GM23338 (cell line): ENCODE measurements at regions not wholly inside any gene's neighbourhood (a gene's known extent, or its start where the extent isn't known, plus 50 kb on each side); places are given as distances from the start of the nearest gene placed in this dataset.
A peak's percentile ranks its signal among the peaks of the same experiment; 100 is the strongest.

Experiments
- ATAC-seq: fragments of 200-7000 bp; cut with Tn5 transposase; 3 replicates; pipeline ENCODE4 v1.9.1; 2020
- DNase-seq: peaks from one replicate; pipeline ENCODE4 v3.0.0-alpha.2; 2015; ENCODE audit warnings: low spot score
- H2AFZ ChIP-seq: fragments of 200-600 bp; sonication (generic); 2 replicates; pipeline ENCODE4 v1.8.0; 2016; ENCODE audit warnings: antibody characterized with exemption, mild to moderate bottlenecking, moderate library complexity
- H3F3A ChIP-seq: fragments of 200-600 bp; sonication (generic); replicated peaks from 2 replicates; pipeline ENCODE4 v1.8.0; 2017; ENCODE audit warnings: antibody characterized with exemption, mixed run types, low read depth
- H3K27ac ChIP-seq: fragments of 200-600 bp; sonication (generic); 2 replicates; pipeline ENCODE4 v1.6.1; 2016; ENCODE audit warnings: low read depth
- H3K27me3 ChIP-seq: fragments of 200-600 bp; sonication (generic); 2 replicates; pipeline ENCODE4 v1.8.0; 2016; ENCODE audit warnings: mild to moderate bottlenecking, mixed run types, moderate library complexity; ENCODE audit not compliant: insufficient read depth
- H3K36me3 ChIP-seq: fragments of 200-600 bp; sonication (generic); 2 replicates; pipeline ENCODE4 v1.8.0; 2016; ENCODE audit warnings: mild to moderate bottlenecking; ENCODE audit not compliant: insufficient read depth
- H3K4me1 ChIP-seq: fragments of 200-600 bp; sonication (generic); 2 replicates; pipeline ENCODE4 v1.8.0; 2016; ENCODE audit warnings: mild to moderate bottlenecking, moderate library complexity; ENCODE audit not compliant: insufficient read depth
- H3K4me2 ChIP-seq: fragments of 200-600 bp; sonication (generic); 2 replicates; pipeline ENCODE4 v1.7.1; 2017; ENCODE audit warnings: mixed run types
- H3K4me3 ChIP-seq: fragments of 200-600 bp; sonication (generic); 2 replicates; pipeline ENCODE4 v1.6.1; 2016; ENCODE audit warnings: mixed run types
- H3K79me2 ChIP-seq: fragments of 200-600 bp; sonication (generic); replicated peaks from 2 replicates; pipeline ENCODE4 v1.8.0; 2017; ENCODE audit warnings: mild to moderate bottlenecking; ENCODE audit not compliant: insufficient read depth
- H3K9me2 ChIP-seq: fragments of 200-600 bp; sonication (generic); 2 replicates; pipeline ENCODE4 v1.8.0; 2017; ENCODE audit not compliant: insufficient read depth
- H4K20me1 ChIP-seq: fragments of 200-600 bp; sonication (generic); replicated peaks from 2 replicates; pipeline ENCODE4 v1.8.0; 2017; ENCODE audit warnings: mild to moderate bottlenecking; ENCODE audit not compliant: insufficient read depth
- H3K27ac Mint-ChIP-seq: 2 replicates; pipeline ENCODE4 v1.8.0; 2020; ENCODE audit warnings: inconsistent platforms, mild to moderate bottlenecking, moderate library complexity, mixed read lengths
- H3K27me3 Mint-ChIP-seq: 3 replicates; pipeline ENCODE4 v1.8.0; 2022; ENCODE audit warnings: low read depth, mild to moderate bottlenecking, moderate library complexity, mixed read lengths, inconsistent platforms; ENCODE audit not compliant: insufficient read depth, poor library complexity
- H3K36me3 Mint-ChIP-seq: 3 replicates; pipeline ENCODE4 v1.8.0; 2021; ENCODE audit warnings: low read depth, mild to moderate bottlenecking, inconsistent platforms, moderate library complexity, mixed read lengths
- H3K4me1 Mint-ChIP-seq: 3 replicates; pipeline ENCODE4 v1.8.0; 2020; ENCODE audit warnings: mild to moderate bottlenecking, inconsistent platforms, mixed read lengths
- H3K4me3 Mint-ChIP-seq: 3 replicates; pipeline ENCODE4 v1.8.0; 2021; ENCODE audit warnings: moderate library complexity, mild to moderate bottlenecking, inconsistent platforms, mixed read lengths
- H3K9me3 Mint-ChIP-seq: 3 replicates; pipeline ENCODE4 v1.8.0; 2020; ENCODE audit warnings: moderate library complexity, mild to moderate bottlenecking, inconsistent platforms, mixed read lengths
- EZH2phosphoT487 ChIP-seq: fragments of 200-600 bp; sonication (generic); IDR thresholded peaks from one replicate; pipeline ENCODE4 v1.8.1; 2018; ENCODE audit warnings: antibody characterized with exemption; ENCODE audit not compliant: unreplicated experiment
- STAT1 ChIP-seq: IDR thresholded peaks from one replicate; pipeline ENCODE4 v1.6.1; 2016; ENCODE audit warnings: antibody characterized with exemption; ENCODE audit not compliant: unreplicated experiment
- ZNF114 ChIP-seq: fragments of 250-450 bp; sonication (Bioruptor Pico); IDR thresholded peaks from 2 replicates; pipeline ENCODE4 v1.5.0; 2020; ENCODE audit warnings: mild to moderate bottlenecking, moderate library complexity
- TF ChIP-seq, protein P1 (sequence below): fragments of 250-450 bp; sonication (Bioruptor Pico); IDR thresholded peaks from 2 replicates; pipeline ENCODE4 v1.5.0; 2020; ENCODE audit warnings: mild to moderate bottlenecking, moderate library complexity

DNA sequence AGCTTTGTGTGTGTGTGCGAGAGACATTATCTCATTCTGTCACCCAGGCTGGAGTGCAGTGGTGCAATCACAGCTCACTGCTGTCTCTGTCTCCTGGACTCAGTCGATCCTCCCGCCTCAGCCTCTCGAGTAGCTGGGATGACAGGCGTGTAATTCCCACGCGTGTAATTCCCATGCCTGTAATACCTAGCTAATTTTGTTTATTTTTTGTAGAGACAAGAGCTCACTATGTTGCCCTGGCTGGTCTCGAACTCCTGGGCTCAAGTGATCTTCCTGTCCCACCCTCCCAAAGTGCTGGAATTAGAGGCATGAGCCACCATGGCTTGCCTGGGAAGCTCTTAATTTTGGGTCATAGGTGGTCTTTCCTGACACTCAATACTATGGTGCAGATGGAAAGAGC, 205.3 kb upstream of the TNRC6C start (continued):
- TF ChIP-seq, protein P1, sequence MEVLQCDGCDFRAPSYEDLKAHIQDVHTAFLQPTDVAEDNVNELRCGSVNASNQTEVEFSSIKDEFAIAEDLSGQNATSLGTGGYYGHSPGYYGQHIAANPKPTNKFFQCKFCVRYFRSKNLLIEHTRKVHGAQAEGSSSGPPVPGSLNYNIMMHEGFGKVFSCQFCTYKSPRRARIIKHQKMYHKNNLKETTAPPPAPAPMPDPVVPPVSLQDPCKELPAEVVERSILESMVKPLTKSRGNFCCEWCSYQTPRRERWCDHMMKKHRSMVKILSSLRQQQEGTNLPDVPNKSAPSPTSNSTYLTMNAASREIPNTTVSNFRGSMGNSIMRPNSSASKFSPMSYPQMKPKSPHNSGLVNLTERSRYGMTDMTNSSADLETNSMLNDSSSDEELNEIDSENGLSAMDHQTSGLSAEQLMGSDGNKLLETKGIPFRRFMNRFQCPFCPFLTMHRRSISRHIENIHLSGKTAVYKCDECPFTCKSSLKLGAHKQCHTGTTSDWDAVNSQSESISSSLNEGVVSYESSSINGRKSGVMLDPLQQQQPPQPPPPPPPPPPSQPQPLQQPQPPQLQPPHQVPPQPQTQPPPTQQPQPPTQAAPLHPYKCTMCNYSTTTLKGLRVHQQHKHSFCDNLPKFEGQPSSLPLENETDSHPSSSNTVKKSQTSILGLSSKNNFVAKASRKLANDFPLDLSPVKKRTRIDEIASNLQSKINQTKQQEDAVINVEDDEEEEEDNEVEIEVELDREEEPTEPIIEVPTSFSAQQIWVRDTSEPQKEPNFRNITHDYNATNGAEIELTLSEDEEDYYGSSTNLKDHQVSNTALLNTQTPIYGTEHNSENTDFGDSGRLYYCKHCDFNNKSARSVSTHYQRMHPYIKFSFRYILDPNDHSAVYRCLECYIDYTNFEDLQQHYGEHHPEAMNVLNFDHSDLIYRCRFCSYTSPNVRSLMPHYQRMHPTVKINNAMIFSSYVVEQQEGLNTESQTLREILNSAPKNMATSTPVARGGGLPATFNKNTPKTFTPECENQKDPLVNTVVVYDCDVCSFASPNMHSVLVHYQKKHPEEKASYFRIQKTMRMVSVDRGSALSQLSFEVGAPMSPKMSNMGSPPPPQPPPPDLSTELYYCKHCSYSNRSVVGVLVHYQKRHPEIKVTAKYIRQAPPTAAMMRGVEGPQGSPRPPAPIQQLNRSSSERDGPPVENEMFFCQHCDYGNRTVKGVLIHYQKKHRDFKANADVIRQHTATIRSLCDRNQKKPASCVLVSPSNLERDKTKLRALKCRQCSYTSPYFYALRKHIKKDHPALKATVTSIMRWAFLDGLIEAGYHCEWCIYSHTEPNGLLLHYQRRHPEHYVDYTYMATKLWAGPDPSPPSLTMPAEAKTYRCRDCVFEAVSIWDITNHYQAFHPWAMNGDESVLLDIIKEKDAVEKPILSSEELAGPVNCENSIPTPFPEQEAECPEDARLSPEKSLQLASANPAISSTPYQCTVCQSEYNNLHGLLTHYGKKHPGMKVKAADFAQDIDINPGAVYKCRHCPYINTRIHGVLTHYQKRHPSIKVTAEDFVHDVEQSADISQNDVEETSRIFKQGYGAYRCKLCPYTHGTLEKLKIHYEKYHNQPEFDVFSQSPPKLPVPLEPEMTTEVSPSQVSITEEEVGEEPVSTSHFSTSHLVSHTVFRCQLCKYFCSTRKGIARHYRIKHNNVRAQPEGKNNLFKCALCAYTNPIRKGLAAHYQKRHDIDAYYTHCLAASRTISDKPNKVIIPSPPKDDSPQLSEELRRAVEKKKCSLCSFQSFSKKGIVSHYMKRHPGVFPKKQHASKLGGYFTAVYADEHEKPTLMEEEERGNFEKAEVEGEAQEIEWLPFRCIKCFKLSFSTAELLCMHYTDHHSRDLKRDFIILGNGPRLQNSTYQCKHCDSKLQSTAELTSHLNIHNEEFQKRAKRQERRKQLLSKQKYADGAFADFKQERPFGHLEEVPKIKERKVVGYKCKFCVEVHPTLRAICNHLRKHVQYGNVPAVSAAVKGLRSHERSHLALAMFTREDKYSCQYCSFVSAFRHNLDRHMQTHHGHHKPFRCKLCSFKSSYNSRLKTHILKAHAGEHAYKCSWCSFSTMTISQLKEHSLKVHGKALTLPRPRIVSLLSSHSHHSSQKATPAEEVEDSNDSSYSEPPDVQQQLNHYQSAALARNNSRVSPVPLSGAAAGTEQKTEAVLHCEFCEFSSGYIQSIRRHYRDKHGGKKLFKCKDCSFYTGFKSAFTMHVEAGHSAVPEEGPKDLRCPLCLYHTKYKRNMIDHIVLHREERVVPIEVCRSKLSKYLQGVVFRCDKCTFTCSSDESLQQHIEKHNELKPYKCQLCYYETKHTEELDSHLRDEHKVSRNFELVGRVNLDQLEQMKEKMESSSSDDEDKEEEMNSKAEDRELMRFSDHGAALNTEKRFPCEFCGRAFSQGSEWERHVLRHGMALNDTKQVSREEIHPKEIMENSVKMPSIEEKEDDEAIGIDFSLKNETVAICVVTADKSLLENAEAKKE: no peak

DNA sequence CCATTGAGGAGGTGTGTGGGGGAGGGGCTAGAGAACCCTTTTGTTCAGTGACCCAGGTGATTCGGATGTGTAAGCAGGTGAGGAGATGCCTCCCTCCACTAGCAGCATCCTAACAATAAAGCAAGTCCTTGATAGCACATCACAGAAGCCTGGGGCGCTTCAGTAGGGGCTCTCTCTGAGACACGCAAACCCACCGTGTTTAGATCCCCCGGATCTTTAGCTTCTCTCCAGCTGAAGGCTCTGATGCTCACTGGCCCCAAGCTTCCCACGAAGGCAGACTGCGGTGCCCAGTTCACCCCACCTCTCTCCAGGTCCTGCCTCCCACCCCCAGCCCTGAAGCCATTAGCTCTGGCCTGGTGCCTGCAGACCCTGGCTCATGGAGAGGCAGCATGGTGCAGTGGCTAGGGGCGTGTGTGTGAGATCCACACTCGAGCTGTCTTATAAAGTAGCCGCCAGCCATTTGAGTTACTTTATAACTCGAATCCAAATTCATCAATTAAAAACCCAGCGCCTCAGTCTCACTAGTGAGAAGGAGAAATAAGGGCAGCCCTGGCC, 204.7 kb upstream of the TNRC6C start:
- H3K9me3 Mint-ChIP-seq: no peaks in the 10 kb centered on the region; the same call in 1 of the 3 replicates
- no peaks in the 10 kb centered on the region for H3K36me3 Mint-ChIP-seq
- no peaks in the 10 kb centered on the region for H3F3A ChIP-seq
- H2AFZ ChIP-seq: peak overlapping the region; percentile 38; the same call in 1 of the 2 replicates
- no peaks in the 10 kb centered on the region for H3K79me2 ChIP-seq
- ATAC-seq (peak; percentile 48; the same call in 2 of the 3 replicates), DNase-seq (no peak)
- no peaks in the 10 kb centered on the region for H3K9me2 ChIP-seq
- H3K36me3 ChIP-seq: no peaks in the 10 kb centered on the region
- TF ChIP-seq ZNF114 (no peak), STAT1 (no peak)
- H4K20me1 ChIP-seq: no peaks in the 10 kb centered on the region
- H3K4me3 ChIP-seq: no peak overlapping the region
- no peak overlapping the region for H3K4me3 Mint-ChIP-seq
- peaks cover 8% of the 10 kb centered on the region for H3K4me1 Mint-ChIP-seq
- no peaks in the 10 kb centered on the region; the same call in 1 of the 2 replicates for H3K4me1 ChIP-seq
- H3K27ac ChIP-seq: no peak overlapping the region
- peaks cover 6% of the 10 kb centered on the region for H3K27me3 Mint-ChIP-seq
- H3K27ac Mint-ChIP-seq: no peak overlapping the region
- no peak overlapping the region for H3K4me2 ChIP-seq
- H3K27me3 ChIP-seq: no peaks in the 10 kb centered on the region

DNA sequence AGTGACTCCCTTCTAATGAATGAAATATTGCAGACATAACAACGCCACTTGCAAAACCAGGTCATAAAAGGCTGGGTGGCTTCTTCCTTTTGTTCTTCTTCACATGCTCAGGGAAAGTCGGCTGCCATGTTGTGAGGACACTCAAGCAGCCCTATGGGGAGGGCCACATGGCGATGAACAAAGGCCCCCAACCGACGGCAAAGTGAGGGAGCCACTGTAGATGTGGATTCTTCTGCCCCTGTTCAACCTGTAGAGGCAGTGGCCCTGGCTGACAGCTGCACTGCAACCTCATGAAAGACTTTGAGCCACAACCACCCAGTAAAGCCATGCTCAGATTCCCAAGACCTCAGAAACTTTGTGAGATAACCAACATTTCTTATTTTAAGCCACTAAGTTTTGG, 203.5 kb upstream of the TNRC6C start:
- no peaks in the 10 kb centered on the region for H3F3A ChIP-seq
- H2AFZ ChIP-seq: no peak overlapping the region
- H3K36me3 ChIP-seq: no peaks in the 10 kb centered on the region
- ATAC-seq (no peak), DNase-seq (no peak)
- H3K9me2 ChIP-seq: no peaks in the 10 kb centered on the region
- H3K79me2 ChIP-seq: no peaks in the 10 kb centered on the region
- H3K27ac ChIP-seq: no peak overlapping the region
- H3K27me3 ChIP-seq: no peaks in the 10 kb centered on the region
- no peak overlapping the region for H3K4me2 ChIP-seq
- Mint-ChIP-seq H3K9me3 (no peaks in the 10 kb centered on the region; the same call in 1 of the 3 replicates), H3K4me1 (peaks cover 6% of the 10 kb centered on the region), H3K27me3 (peaks cover 7% of the 10 kb centered on the region), H3K36me3 (no peaks in the 10 kb centered on the region), H3K4me3 (no peak overlapping the region), H3K27ac (no peak overlapping the region)
- TF ChIP-seq EZH2phosphoT487: no peak
- TF ChIP-seq ZNF114: no peak
- H3K4me1 ChIP-seq: no peaks in the 10 kb centered on the region
- H4K20me1 ChIP-seq: no peaks in the 10 kb centered on the region
- H3K4me3 ChIP-seq: no peak overlapping the region
